ENCODE measurements at regions not wholly inside any gene's neighbourhood (a gene's known extent, or its start where the extent isn't known, plus 50 kb on each side); places are given as distances from the start of the nearest gene placed in this dataset.

GRCh38 chrX:4435905-4436304 lies 722.5 kb upstream of the PRKX start:
- ChIA-PET RAD21 (ENCODE audit: unreplicated experiment) (no interaction called here), CTCF (no interaction called here)

GRCh38 chrX:4397471-4397870 lies 684.0 kb upstream of the PRKX start:
- intact Hi-C loops (cut with micrococcal nuclease; ENCODE audit: unreplicated experiment): no loop called here
- H3K9me3 ChIP-seq (replicated peaks; ENCODE audit: control insufficient read depth, insufficient read depth, low read length): no peaks in the 10 kb centered on the region
- H3K27ac ChIP-seq (ENCODE audit: control insufficient read depth, insufficient read depth): no peak overlapping the region
- H3K9ac ChIP-seq (ENCODE audit: control insufficient read depth, insufficient read depth, low read length): no peak overlapping the region
- H3K4me3 ChIP-seq: no peak overlapping the region
- POLR2A ChIA-PET: no interaction called here
- no TSS peak for BruUV-seq (replicated peaks)
- no peaks in the 10 kb centered on the region for H3K36me3 ChIP-seq (ENCODE audit: control insufficient read depth in 2 of 2, insufficient read depth in 2 of 2, low read length in 1 of 2)
- TF ChIP-seq ZNF274 (IDR thresholded peaks at IDR 0.05; ENCODE audit: insufficient read depth, insufficient read length): no peak
- TF ChIP-seq BRCA1 (IDR thresholded peaks at IDR 0.05; ENCODE audit: low read depth, low read length): no peak
- TF ChIP-seq NFIC (IDR thresholded peaks at IDR 0.05; ENCODE audit: low read depth, low read length): no peak
- TF ChIP-seq ESRRA (IDR thresholded peaks at IDR 0.05; ENCODE audit: low read length): no peak
- TF ChIP-seq BHLHE40 (IDR thresholded peaks at IDR 0.05; ENCODE audit: borderline replicate concordance in 1 of 2, low read depth in 2 of 2, low read length in 1 of 2): no peak
- H3K79me2 ChIP-seq (ENCODE audit: control insufficient read depth, insufficient read depth, low read length): no peaks in the 10 kb centered on the region
- no peak overlapping the region for H3K4me2 ChIP-seq (ENCODE audit: control insufficient read depth, insufficient read depth)
- in situ Hi-C loops (cut with MboI): no loop called here
- no peaks in the 10 kb centered on the region for H3K27me3 ChIP-seq (replicated peaks in 1 of 2; ENCODE audit: control insufficient read depth in 2 of 2, insufficient read depth in 2 of 2, low read length in 1 of 2)
- SMC1A ChIA-PET (ENCODE audit: uncharacterized antibody, unreplicated experiment): no interaction called here
- DNase-seq (ENCODE audit: low read depth, low spot score) (no peak), ATAC-seq (no peak), FAIRE-seq (no peak)
- no peak overlapping the region for H2AFZ ChIP-seq (ENCODE audit: control insufficient read depth, low read depth, low read length)
- WGBS (ENCODE audit: insufficient coverage, insufficient replicate concordance, low lambda C conversion rate, missing lambda C conversion rate): 0% methylated on average over 2 of the region's 2 CpGs
- no peaks in the 10 kb centered on the region for H3K4me1 ChIP-seq (ENCODE audit: control insufficient read depth, insufficient read depth, low read length)
- no peaks in the 10 kb centered on the region for H4K20me1 ChIP-seq (ENCODE audit: control insufficient read depth, insufficient read depth)
- RAD21 ChIA-PET (ENCODE audit: unreplicated experiment): no interaction called here
- CTCF ChIA-PET: no interaction called here

More at GRCh38 chrX:4435905-4436304, 722.5 kb upstream of the PRKX start:
- Histone ChIP-seq H4K20me1 (ENCODE audit: control insufficient read depth, insufficient read depth) (no peaks in the 10 kb centered on the region), H3K4me3 (no peak overlapping the region), H3K4me1 (ENCODE audit: control insufficient read depth, insufficient read depth, low read length) (no peaks in the 10 kb centered on the region), H3K27me3 (replicated peaks in 1 of 2; ENCODE audit: control insufficient read depth in 2 of 2, insufficient read depth in 2 of 2, low read length in 1 of 2) (no peaks in the 10 kb centered on the region), H3K9ac (ENCODE audit: control insufficient read depth, insufficient read depth, low read length) (no peak overlapping the region), H3K79me2 (ENCODE audit: control insufficient read depth, insufficient read depth, low read length) (no peaks in the 10 kb centered on the region), H3K4me2 (ENCODE audit: control insufficient read depth, insufficient read depth) (no peak overlapping the region), H3K27ac (ENCODE audit: control insufficient read depth, insufficient read depth) (no peak overlapping the region), H2AFZ (ENCODE audit: control insufficient read depth, low read depth, low read length) (no peak overlapping the region), H3K36me3 (ENCODE audit: control insufficient read depth in 2 of 2, insufficient read depth in 2 of 2, low read length in 1 of 2) (no peaks in the 10 kb centered on the region), H3K9me3 (replicated peaks; ENCODE audit: control insufficient read depth, insufficient read depth, low read length) (no peaks in the 10 kb centered on the region)
- intact Hi-C loops (cut with micrococcal nuclease; ENCODE audit: unreplicated experiment): no loop called here
- ChIA-PET POLR2A (no interaction called here), SMC1A (ENCODE audit: uncharacterized antibody, unreplicated experiment) (no interaction called here)
- no TSS peak for BruUV-seq (replicated peaks)
- in situ Hi-C loops (cut with MboI): no loop called here
- ATAC-seq: no peak
- TF ChIP-seq EGR1 (IDR thresholded peaks at IDR 0.05; ENCODE audit: borderline replicate concordance in 1 of 2, low read depth in 2 of 2, low read length in 2 of 2) (no peak), ZNF207 (IDR thresholded peaks at IDR 0.05; ENCODE audit: borderline replicate concordance) (no peak)
- FAIRE-seq: no peak
- DNase-seq (ENCODE audit: low read depth, low spot score): no peak
- WGBS (ENCODE audit: insufficient coverage, insufficient replicate concordance, low lambda C conversion rate, missing lambda C conversion rate): 18% methylated on average over 4 of the region's 4 CpGs

Data from GM12878 (cell line).